ENCODE measurements at regions not wholly inside any gene's neighbourhood (a gene's known extent, or its start where the extent isn't known, plus 50 kb on each side); places are given as distances from the start of the nearest gene placed in this dataset.

GRCh38 chr12:125687820-125688219 lies 622.6 kb downstream of the AACS start:
- Histone ChIP-seq H3K9ac (ENCODE audit: low read length) (no peak overlapping the region), H3K36me3 (ENCODE audit: insufficient read depth, low read length) (no peaks in the 10 kb centered on the region), H3K27me3 (ENCODE audit: insufficient read depth, low read depth, low read length) (peaks cover 13% of the 10 kb centered on the region), H3K79me2 (replicated peaks; ENCODE audit: insufficient read depth, low read length) (no peaks in the 10 kb centered on the region), H3K4me3 (ENCODE audit: low read length) (no peak overlapping the region), H3K4me2 (ENCODE audit: low read length) (no peak overlapping the region), H3K9me3 (ENCODE audit: low read length) (no peaks in the 10 kb centered on the region), H3F3A (ENCODE audit: insufficient read depth, low read length, poor library complexity, severe bottlenecking) (no peaks in the 10 kb centered on the region), H3K9me2 (ENCODE audit: insufficient read depth, low read length) (no peaks in the 10 kb centered on the region), H2AFZ (ENCODE audit: low read depth, low read length) (no peak overlapping the region), H3K27ac (ENCODE audit: low read length) (no peak overlapping the region), H4K20me1 (ENCODE audit: insufficient read depth) (no peaks in the 10 kb centered on the region)
- TF ChIP-seq EZH2 (IDR thresholded peaks at IDR 0.05; ENCODE audit: borderline replicate concordance, insufficient read depth, low read length, poor library complexity, severe bottlenecking): no peak
- TF ChIP-seq EP300 (conservative IDR thresholded peaks at IDR 0.05; ENCODE audit: poor library complexity, severe bottlenecking): no peak
- no peak for TF ChIP-seq TAF1 (IDR thresholded peaks at IDR 0.05; ENCODE audit: low read depth)
- no peak for TF ChIP-seq RAD21 (conservative IDR thresholded peaks at IDR 0.05)
- no peak for TF ChIP-seq SMC3 (conservative IDR thresholded peaks at IDR 0.05; ENCODE audit: poor library complexity)
- TF ChIP-seq REST (IDR thresholded peaks at IDR 0.05; ENCODE audit: borderline replicate concordance): no peak
- TF ChIP-seq, protein P1, sequence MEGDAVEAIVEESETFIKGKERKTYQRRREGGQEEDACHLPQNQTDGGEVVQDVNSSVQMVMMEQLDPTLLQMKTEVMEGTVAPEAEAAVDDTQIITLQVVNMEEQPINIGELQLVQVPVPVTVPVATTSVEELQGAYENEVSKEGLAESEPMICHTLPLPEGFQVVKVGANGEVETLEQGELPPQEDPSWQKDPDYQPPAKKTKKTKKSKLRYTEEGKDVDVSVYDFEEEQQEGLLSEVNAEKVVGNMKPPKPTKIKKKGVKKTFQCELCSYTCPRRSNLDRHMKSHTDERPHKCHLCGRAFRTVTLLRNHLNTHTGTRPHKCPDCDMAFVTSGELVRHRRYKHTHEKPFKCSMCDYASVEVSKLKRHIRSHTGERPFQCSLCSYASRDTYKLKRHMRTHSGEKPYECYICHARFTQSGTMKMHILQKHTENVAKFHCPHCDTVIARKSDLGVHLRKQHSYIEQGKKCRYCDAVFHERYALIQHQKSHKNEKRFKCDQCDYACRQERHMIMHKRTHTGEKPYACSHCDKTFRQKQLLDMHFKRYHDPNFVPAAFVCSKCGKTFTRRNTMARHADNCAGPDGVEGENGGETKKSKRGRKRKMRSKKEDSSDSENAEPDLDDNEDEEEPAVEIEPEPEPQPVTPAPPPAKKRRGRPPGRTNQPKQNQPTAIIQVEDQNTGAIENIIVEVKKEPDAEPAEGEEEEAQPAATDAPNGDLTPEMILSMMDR (IDR thresholded peaks at IDR 0.05; ENCODE audit: poor library complexity, severe bottlenecking): no peak
- no peak for TF ChIP-seq MXI1 (conservative IDR thresholded peaks at IDR 0.05; ENCODE audit: poor library complexity, severe bottlenecking)
- no peak for TF ChIP-seq POLR2AphosphoS5 (IDR thresholded peaks at IDR 0.05)

DNA sequence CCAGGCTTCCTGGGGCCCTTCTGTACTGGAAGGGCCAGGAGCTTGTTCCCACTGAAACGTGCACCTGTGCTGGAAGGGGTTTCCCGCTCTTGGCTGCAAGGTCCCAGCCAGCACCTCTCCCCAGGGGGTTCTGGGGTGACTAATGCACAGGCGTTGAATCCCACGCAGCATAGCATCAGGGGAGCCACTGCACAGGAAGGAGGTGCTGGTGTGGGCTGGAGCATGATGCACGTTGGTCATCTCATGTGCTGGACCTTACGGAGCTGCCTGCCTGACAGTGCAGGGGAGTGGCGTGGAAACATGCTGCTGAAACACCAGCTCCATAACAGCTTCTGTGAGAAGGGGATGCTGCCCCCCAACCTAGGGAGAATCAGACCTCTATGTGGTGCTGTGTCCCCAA lies 623.0 kb downstream of the AACS start:
- Histone ChIP-seq H2AFZ (ENCODE audit: low read depth, low read length) (no peak overlapping the region), H3K36me3 (ENCODE audit: insufficient read depth, low read length) (no peaks in the 10 kb centered on the region), H3K9me3 (ENCODE audit: low read length) (no peaks in the 10 kb centered on the region), H3K4me2 (ENCODE audit: low read length) (no peak overlapping the region), H3K27ac (ENCODE audit: low read length) (no peak overlapping the region), H3K4me3 (ENCODE audit: low read length) (no peak overlapping the region), H4K20me1 (ENCODE audit: insufficient read depth) (no peaks in the 10 kb centered on the region), H3K27me3 (ENCODE audit: insufficient read depth, low read depth, low read length) (peaks cover 13% of the 10 kb centered on the region), H3K9ac (ENCODE audit: low read length) (no peak overlapping the region), H3F3A (ENCODE audit: insufficient read depth, low read length, poor library complexity, severe bottlenecking) (no peaks in the 10 kb centered on the region), H3K79me2 (replicated peaks; ENCODE audit: insufficient read depth, low read length) (no peaks in the 10 kb centered on the region), H3K9me2 (ENCODE audit: insufficient read depth, low read length) (no peaks in the 10 kb centered on the region)
- TF ChIP-seq TAF1 (IDR thresholded peaks at IDR 0.05; ENCODE audit: low read depth) (no peak), EP300 (conservative IDR thresholded peaks at IDR 0.05; ENCODE audit: poor library complexity, severe bottlenecking) (no peak), MXI1 (conservative IDR thresholded peaks at IDR 0.05; ENCODE audit: poor library complexity, severe bottlenecking) (no peak), RAD21 (conservative IDR thresholded peaks at IDR 0.05) (no peak), POLR2AphosphoS5 (IDR thresholded peaks at IDR 0.05) (no peak), EZH2 (IDR thresholded peaks at IDR 0.05; ENCODE audit: borderline replicate concordance, insufficient read depth, low read length, poor library complexity, severe bottlenecking) (no peak)
- TF ChIP-seq, protein P1 (IDR thresholded peaks at IDR 0.05; ENCODE audit: poor library complexity, severe bottlenecking): no peak
